Head of caudate nucleus (tissue), 42 donors: ENCODE measurements at regions not wholly inside any gene's neighbourhood (a gene's known extent, or its start where the extent isn't known, plus 50 kb on each side); places are given as distances from the start of the nearest gene placed in this dataset.
"Not testable (repeated sequence)": the region's sequence is repeated elsewhere in the genome, so short reads cannot be mapped to it uniquely, and the experiment has no call there.

Experiments used
- DNase-seq, 42 donors: peaks; one replicate each; pipeline versions ENCODE4 v3.0.0 to v3.0.0-alpha.2; 2020 to 2021; ENCODE audit warnings: mixed read lengths in 7 of 42
- intact Hi-C: fragments of 100-400 bp; cut with DNase I; formaldehyde crosslinking; loops from one replicate; pipeline ENCODE4 v1.15.0; 2022

DNA sequence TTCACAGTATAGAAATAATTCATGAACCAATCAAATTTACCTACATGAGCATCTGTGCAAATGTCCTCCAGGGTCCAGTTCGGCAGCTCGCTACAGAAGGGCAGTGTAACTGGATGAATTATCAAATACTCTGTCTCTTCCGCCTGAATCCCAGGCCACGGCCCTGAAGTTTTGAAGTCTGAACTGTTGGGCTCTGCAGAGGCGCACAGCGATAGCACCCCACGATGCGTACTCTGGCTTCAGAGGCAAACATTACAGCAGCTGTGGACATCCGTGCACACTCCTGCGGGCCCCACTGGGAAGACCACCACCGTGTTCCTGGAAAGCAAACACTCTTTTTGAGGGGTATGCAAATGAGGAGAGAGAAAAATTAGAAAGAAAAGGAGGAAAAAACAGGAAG is 259.8 kb upstream of the TCERG1L start:
- intact Hi-C loops: no loop called here
- DNase-seq: peak in 2 of 42 donors; percentile 2 to 28

DNA sequence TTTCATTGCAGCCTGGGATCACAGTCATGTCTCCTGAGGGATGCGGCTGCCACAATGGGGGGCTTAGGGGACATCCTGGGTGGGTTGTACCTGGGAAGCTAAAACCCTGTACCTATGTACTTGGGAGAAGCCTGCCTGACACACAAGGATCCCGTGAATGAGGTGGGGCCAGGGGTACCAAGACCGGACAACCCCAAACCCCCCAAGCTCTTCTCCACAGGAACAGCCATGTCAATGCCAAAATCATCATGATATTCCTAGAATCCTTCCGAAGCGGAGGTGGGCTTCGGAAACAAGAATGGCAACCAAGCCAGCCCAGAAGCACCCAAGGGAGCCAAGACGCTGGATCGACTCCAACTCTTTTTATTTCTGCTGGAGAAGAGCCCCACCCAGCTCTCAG is 260.3 kb upstream of the TCERG1L start:
- intact Hi-C loops: no loop called here
- peak in 2 of 42 donors; percentile 1 to 32 for DNase-seq

GRCh38 chr10:131573256-131573655 is 261.7 kb upstream of the TCERG1L start:
- DNase-seq: peak in 2 of 42 donors; percentile 5 to 34
- intact Hi-C loops: no loop called here

DNA sequence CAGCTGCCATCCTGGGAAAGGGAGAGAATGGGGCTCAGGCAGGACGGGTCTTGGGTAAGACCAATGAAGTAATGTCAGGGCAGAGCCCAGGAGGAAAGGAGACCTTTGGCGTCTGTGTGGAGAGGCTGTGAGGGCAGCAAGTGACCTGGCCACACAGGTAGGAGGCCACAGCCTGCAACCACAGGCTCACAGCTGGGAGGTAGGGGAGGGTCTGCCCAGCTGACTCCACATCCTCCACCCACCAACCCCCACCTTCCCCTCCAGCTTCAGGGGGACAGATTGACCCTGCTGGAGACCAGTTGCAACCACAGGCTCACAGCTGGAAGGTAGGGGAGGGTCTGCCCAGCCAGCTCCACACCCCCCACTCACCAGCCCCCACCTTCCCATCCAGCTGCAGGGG is 262.2 kb upstream of the TCERG1L start:
- intact Hi-C loops: no loop called here
- DNase-seq: no peak

GRCh38 chr10:131574363-131574706 is 262.8 kb upstream of the TCERG1L start:
- intact Hi-C loops: no loop called here
- DNase-seq: peak in 2 of 42 donors; percentile 0 to 21

GRCh38 chr10:131574707-131575430 is 263.3 kb upstream of the TCERG1L start:
- DNase-seq: peak in 2 of 42 donors; percentile 6 to 28
- intact Hi-C loops: no loop called here

DNA sequence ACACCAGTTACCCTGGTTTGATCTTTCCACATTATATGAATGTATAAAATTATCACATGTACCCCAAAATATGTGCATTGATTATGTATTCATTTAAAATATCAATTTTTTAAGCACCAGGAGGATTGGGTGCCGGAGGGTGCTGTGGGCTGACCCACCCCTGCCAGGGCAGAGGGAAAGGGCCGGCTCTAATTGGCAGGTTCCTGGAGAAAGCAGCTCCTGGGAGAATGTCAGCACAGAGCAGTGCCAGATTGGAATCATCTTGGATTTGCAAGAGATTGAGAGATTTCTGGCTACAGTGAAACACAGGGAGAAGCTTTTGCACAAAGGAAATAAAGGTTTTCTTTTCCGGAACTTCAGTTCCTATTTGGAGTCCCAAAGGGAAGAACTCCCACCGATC is 264.4 kb upstream of the TCERG1L start:
- peak in 3 of 42 donors; percentile 4 to 30 (median 26) for DNase-seq
- intact Hi-C loops: no loop called here

GRCh38 chr10:131576341-131577177 is 265.0 kb upstream of the TCERG1L start:
- intact Hi-C loops: no loop called here

GRCh38 chr10:131577178-131577555 is 265.6 kb upstream of the TCERG1L start:
- intact Hi-C loops: no loop called here
- DNase-seq: peak in 2 of 42 donors; percentile 1 to 15

More at GRCh38 chr10:131576341-131577177, 265.0 kb upstream of the TCERG1L start:
- DNase-seq: peak in 6 of 42 donors; percentile 0 to 32 (median 7)

- DNase-seq: peak in 5 of 42 donors; percentile 1 to 30 (median 9)
- intact Hi-C loops: no loop called here
Measured at GRCh38 chr10:131577786-131578471, 266.4 kb upstream of the TCERG1L start.

DNA sequence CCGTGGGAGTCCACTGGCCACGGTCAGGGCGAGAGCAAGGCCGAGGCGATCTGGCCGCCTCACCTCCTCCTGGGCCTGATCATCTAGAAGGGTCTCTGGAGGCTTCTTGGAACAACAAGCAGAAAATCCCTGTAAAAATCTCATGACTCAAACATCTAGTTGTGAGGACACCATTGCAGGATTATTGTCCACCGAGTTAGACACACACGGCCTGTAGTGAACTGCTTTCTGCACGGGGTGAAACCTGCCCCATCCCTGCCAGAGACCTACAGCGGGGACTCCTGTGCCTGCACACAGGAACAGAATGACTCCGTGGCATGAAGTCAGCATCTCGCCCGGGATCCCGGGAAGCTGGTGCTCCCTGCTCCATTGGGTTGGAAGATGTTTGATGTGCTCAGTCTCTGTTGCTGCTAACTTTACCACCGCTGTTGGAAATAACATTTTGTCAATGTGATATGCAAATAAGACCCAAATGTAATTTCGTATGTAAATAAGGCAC is 267.0 kb upstream of the TCERG1L start:
- intact Hi-C loops: no loop called here
- peak in 3 of 42 donors; percentile 24 to 33 (median 33) for DNase-seq

- DNase-seq: peak in 5 of 42 donors; percentile 4 to 34 (median 25)
- intact Hi-C loops: no loop called here
Measured at GRCh38 chr10:131579251-131580071, 267.9 kb upstream of the TCERG1L start.

GRCh38 chr10:131580076-131580652 is 268.6 kb upstream of the TCERG1L start:
- intact Hi-C loops: no loop called here
- DNase-seq: peak in 4 of 42 donors; percentile 1 to 35 (median 20)

GRCh38 chr10:131580674-131581073 is 269.2 kb upstream of the TCERG1L start:
- intact Hi-C loops: no loop called here
- peak in 3 of 42 donors; percentile 0 to 33 (median 29) for DNase-seq

- DNase-seq, intact Hi-C loops: not testable (repeated sequence)
Measured at GRCh38 chr10:131581547-131581946, 270.0 kb upstream of the TCERG1L start.

DNA sequence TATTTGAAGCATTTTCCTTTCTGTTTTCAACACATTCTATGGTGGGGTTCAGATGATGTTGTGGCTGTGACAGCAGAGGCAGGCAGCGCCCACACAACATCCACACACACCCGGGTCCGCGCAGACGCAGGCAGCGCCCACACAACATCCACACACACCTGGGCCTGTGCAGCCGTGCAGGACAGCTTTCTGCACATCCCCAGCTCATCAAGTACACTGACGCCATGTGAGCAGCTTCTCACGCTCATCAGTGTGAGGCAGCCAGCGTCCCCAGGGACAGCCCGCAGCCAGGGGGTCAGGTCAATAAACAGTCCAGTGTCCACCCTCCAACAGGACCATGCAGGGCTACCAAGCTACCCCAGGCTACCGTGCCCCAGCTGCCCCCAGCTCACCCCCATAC is 272.8 kb upstream of the TCERG1L start:
- peak in 4 of 42 donors; percentile 8 to 30 (median 24) for DNase-seq
- intact Hi-C loops: no loop called here

- no peak for DNase-seq
- intact Hi-C loops: no loop called here
Measured at GRCh38 chr10:131585761-131586160, 274.2 kb upstream of the TCERG1L start.

DNA sequence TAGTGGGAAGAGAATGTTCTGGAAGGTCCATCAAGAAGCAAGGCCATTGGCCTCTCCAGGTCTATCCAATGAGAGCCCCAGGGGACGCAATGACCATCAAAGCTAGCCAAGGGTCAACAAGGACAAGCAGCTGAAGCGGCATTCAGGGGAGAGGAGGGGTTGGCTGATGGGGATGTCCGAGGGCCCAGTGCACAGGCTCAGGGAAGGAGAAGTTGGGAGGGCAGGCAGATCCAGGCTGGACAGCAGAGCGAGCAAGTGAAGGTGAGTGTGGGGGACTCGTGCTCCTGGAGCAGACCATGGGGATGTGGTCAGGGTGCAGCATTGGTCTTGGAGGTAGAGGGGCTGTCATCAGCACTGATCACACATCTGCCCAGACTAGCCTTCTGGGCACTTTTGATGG is 275.4 kb upstream of the TCERG1L start:
- DNase-seq: peak in 1 of 42 donors; percentile 1
- intact Hi-C loops: no loop called here
